SK-N-MC (cell line): ENCODE measurements at regions not wholly inside any gene's neighbourhood (a gene's known extent, or its start where the extent isn't known, plus 50 kb on each side); places are given as distances from the start of the nearest gene placed in this dataset.

ENCODE experiments used
- DNase-seq: peaks from one replicate; pipeline ENCODE4 v3.0.0-alpha.2; 2011; ENCODE audit warnings: low read depth, low spot score
- H3K27ac ChIP-seq: fragments of 200-600 bp; sonication (generic); 2 replicates; pipeline ENCODE4 v1.5.1; 2016; ENCODE audit warnings: mixed run types
- H3K36me3 ChIP-seq: fragments of 200-600 bp; sonication (generic); 2 replicates; pipeline ENCODE4 v1.6.1; 2017; ENCODE audit warnings: antibody characterized with exemption, low read length, mixed read lengths; ENCODE audit not compliant: insufficient read depth
- H3K4me3 ChIP-seq: fragments of 200-600 bp; sonication (generic); 2 replicates; pipeline ENCODE4 v1.5.1; 2016
- H3K9ac ChIP-seq: fragments of 200-600 bp; sonication (generic); 2 replicates; pipeline ENCODE4 v1.8.0; 2017; ENCODE audit warnings: mixed run types, mixed read lengths; ENCODE audit not compliant: insufficient read length
- H3K9me3 ChIP-seq: fragments of 200-600 bp; sonication (generic); 2 replicates; pipeline ENCODE4 v1.6.1; 2017; ENCODE audit warnings: low read depth, mild to moderate bottlenecking, antibody characterized with exemption, low read length, moderate library complexity, mixed read lengths
- EZH2 ChIP-seq: fragments of 200-600 bp; sonication (generic); IDR thresholded peaks from one replicate; pipeline ENCODE4 v1.6.1; 2017; ENCODE audit warnings: antibody characterized with exemption
- FOXP2 ChIP-seq: optimal IDR thresholded peaks from 2 replicates; pipeline ENCODE3; 2011; ENCODE audit warnings: mild to moderate bottlenecking, moderate library complexity; ENCODE audit not compliant: insufficient read depth; ENCODE audit errors: extremely low read length, control extremely low read depth
- POLR2AphosphoS5 ChIP-seq: IDR thresholded peaks from 2 replicates; pipeline ENCODE4 v1.6.1; 2012; ENCODE audit warnings: mild to moderate bottlenecking, low read depth, low read length, borderline replicate concordance

DNA sequence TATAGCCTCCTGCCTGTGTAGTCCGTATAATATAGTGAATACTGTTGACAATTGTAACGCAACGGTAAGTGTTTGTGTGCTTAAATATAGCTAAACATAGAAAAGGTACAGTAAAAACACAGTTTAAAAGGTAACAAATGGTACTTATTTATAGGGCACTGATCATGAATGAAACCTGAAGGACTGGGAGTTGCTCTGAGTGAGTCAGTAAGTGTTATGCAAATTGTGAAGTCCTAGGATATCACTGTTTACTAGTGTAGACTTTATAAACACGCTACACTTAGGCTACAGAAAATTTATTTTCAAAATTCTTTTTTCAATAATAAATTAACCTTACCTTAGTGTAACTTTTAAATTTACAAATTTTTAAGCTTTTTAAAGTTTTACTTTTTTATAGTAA lies 1090.1 kb downstream of the CDH9 start:
- no peak for DNase-seq
- H3K27ac ChIP-seq, result no peak overlapping the region
- no peak overlapping the region for H3K4me3 ChIP-seq
- H3K9ac ChIP-seq, result no peak overlapping the region
- TF ChIP-seq EZH2 (no peak), POLR2AphosphoS5 (no peak), FOXP2 (no peak)
- H3K9me3 ChIP-seq, result no peaks in the 10 kb centered on the region
- no peaks in the 10 kb centered on the region for H3K36me3 ChIP-seq

DNA sequence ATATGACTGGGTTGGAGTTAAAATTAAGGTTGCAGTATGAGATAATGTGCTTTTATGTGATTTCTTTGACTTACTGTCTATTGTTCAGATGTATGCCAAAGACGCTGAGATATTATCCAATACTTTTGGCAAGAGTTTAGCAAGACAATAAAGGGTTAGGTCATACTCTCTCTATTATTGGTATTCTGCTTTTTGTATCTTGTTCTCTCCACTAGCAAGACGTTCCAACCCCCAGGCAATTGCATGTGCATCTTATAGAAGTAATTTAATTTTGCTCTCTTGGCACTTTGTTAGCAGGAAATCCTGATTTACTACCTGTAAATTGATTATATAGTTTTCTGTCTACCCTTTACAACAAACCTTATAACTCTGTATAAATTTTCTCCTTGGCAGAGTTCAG lies 1093.6 kb downstream of the CDH9 start:
- H3K9me3 ChIP-seq, result no peaks in the 10 kb centered on the region
- TF ChIP-seq FOXP2 (no peak), EZH2 (no peak), POLR2AphosphoS5 (no peak)
- H3K4me3 ChIP-seq, result no peak overlapping the region
- no peak overlapping the region for H3K9ac ChIP-seq
- peak; percentile 14 for DNase-seq
- H3K27ac ChIP-seq, result no peak overlapping the region
- no peaks in the 10 kb centered on the region for H3K36me3 ChIP-seq

DNA sequence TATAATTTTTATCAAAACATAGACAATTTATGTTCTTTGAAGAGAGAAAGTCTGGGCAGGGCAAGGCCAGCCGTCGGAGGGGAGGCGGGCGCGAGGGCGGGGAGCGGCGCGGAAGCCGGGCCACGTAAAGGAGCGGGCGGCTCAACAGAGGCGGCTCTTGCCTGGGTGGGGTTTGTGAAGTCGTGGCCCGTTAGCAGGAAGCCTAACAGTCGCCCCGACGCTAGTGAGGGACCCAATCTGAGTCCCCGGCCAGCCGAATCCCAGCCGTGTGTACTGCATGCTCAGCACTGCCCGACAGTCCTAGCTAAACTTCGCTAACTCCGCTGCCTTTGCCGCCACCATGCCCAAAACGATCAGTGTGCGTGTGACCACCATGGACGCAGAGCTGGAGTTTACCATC lies 1129.2 kb downstream of the CDH9 start:
- no peaks in the 10 kb centered on the region for H3K9me3 ChIP-seq
- no peak overlapping the region for H3K9ac ChIP-seq
- no peak for TF ChIP-seq FOXP2
- TF ChIP-seq POLR2AphosphoS5, result no peak
- TF ChIP-seq EZH2, result no peak

DNA sequence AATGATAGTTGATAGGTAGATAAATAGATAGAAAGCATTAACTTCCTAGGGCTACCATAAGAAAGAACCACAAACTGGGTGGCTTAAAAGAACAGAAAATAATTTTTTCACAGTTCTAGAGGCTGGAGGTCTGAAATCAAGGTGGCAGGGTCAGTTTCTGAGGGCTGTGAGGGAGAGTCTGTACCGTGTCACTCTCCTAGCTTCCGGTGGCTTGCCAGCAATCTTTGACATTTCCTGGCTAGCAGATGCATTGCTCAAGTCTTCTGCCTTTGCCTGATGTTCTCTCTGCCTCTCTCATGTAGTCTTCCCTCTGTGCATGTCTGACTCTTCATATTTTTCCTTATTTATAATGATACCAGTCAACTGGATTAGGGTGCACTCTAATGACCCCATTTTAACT lies 1132.7 kb downstream of the CDH9 start:
- no peak overlapping the region for H3K9ac ChIP-seq
- no peak for DNase-seq
- H3K36me3 ChIP-seq, result no peaks in the 10 kb centered on the region
- no peak overlapping the region for H3K4me3 ChIP-seq
- no peaks in the 10 kb centered on the region for H3K9me3 ChIP-seq
- H3K27ac ChIP-seq, result no peak overlapping the region
- TF ChIP-seq FOXP2, result no peak
- TF ChIP-seq EZH2, result no peak
- no peak for TF ChIP-seq POLR2AphosphoS5

More for the DNA sequence above, 1129.2 kb downstream of the CDH9 start:
- no peaks in the 10 kb centered on the region for H3K36me3 ChIP-seq
- H3K27ac ChIP-seq, result no peak overlapping the region
- no peak overlapping the region for H3K4me3 ChIP-seq
- DNase-seq, result no peak

DNA sequence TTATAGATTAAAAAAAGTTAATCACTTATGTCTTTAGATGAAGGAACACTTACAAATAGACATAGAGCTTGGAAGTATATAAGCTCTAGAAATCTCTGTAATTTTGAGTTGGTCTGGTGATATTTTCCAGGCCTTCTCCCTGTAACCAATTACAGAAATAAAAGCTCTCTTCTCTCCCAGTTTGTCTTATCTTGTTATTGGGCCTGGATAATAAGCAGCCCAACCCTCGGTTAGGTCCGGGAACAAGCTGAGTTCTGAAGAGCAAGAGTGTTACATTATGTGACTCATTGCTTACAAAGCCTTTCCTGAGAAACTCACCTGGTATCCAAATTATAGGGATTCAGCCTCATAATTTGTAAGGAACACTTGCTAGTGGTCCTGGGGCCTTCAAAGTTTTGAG lies 1146.2 kb downstream of the CDH9 start:
- no peaks in the 10 kb centered on the region for H3K36me3 ChIP-seq
- H3K9ac ChIP-seq, result no peak overlapping the region
- no peak overlapping the region for H3K27ac ChIP-seq
- no peak for TF ChIP-seq EZH2
- no peak for TF ChIP-seq FOXP2
- no peak for TF ChIP-seq POLR2AphosphoS5
- no peak for DNase-seq
- H3K9me3 ChIP-seq, result no peaks in the 10 kb centered on the region
- H3K4me3 ChIP-seq, result no peak overlapping the region

DNA sequence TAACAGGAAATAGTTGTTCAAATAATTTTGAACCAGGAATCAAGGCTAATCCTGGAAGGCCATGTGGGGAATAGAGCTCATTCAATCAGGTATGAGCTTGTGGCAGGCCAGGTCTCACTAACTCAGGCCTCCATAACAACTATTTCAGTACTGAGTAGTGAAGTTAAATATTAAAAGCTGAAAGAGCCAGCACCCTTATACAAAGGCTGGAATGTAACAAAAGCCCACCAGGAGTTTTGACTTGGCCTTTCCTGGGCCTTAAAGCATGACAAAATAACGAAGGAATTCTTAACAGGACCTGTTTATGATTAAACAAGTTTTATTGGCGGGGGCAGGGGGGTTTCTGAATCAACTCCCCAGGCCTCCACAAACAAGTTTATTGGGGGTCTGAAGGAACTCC lies 1146.7 kb downstream of the CDH9 start:
- TF ChIP-seq FOXP2 (no peak), POLR2AphosphoS5 (no peak), EZH2 (no peak)

DNA sequence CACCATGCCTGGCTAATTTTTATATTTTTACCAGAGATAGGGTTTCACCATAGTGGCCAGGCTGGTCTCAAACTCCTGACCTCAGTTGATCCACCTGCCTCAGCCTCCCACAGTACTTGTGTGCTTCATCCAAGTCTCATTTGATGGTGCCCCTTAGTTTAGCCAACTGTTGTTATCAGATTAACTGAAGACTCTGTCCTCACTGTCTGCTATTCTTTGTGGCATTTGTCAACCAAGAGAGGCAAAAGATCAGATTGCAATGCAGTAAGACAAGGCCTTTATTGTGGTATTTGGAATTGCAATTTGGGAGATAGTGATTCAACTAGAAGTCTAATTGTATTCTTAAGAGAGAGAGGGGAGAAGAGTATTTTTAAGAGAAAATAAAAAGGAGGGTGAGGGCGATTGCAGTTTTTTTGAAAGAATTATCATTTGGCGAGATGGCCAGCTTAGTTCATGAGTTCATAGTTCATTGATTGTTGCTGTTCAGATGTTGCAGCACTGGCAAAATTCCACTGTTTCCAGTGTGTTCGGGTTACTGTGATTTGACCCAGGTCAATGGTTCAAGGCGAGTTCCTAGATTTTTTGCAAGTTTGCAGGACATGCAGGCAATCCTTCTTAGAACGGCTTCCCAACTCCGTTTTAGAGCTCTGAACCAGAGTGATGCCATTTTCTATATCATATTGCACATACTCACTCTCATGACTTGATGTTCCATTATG lies 1156.9 kb downstream of the CDH9 start:
- Histone ChIP-seq H3K36me3 (no peaks in the 10 kb centered on the region), H3K4me3 (no peak overlapping the region), H3K9ac (no peak overlapping the region), H3K9me3 (no peaks in the 10 kb centered on the region), H3K27ac (no peak overlapping the region)
- TF ChIP-seq EZH2 (no peak), FOXP2 (no peak), POLR2AphosphoS5 (no peak)
- no peak for DNase-seq

More for the DNA sequence above, 1146.7 kb downstream of the CDH9 start:
- no peak overlapping the region for H3K4me3 ChIP-seq
- H3K9me3 ChIP-seq, result no peaks in the 10 kb centered on the region
- no peak overlapping the region for H3K9ac ChIP-seq
- no peak for DNase-seq
- H3K36me3 ChIP-seq, result no peaks in the 10 kb centered on the region
- no peak overlapping the region for H3K27ac ChIP-seq

DNA sequence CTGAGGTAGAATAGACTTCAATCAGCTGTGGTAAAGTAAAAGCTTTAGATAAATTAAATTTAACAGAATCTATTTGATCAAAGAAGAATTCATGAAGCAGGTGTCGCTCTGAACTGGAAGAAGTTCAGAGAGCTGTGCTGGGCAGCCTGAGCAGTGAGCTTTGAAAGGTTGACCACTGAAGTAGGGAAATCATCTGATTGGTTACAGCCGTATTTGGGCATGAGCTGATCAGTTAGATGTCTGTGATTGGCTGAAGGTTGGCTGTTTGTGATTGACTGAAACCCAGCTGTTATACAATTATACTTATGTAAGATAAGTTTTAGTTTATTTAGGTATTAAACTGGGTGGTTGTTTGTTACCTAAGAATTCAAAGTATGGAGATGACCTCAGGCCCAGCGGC lies 1174.6 kb downstream of the CDH9 start:
- no peaks in the 10 kb centered on the region for H3K36me3 ChIP-seq

DNA sequence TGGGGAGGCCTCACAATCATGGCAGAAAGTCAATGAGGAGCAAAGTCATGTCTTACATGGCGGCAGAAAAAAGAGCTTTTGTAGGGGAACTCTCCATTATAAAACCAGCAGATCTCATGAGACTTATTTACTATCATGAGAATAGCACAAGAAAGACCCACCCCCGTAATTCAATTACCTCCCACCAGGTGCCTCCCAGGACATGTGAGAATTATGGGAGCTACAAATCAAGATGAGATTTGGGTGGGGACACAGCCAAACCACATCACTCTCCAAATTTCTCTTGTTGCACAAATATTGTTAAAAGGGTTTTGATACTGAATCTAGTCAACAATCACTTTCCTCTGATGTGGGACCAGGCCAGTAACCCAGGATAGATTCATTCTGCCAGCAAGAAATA lies 1176.1 kb downstream of the CDH9 start:
- Histone ChIP-seq H3K9me3 (no peaks in the 10 kb centered on the region), H3K36me3 (no peaks in the 10 kb centered on the region), H3K27ac (no peak overlapping the region), H3K4me3 (no peak overlapping the region), H3K9ac (no peak overlapping the region)
- TF ChIP-seq FOXP2, result no peak
- DNase-seq, result no peak

More for the DNA sequence above, 1174.6 kb downstream of the CDH9 start:
- Histone ChIP-seq H3K9me3 (no peaks in the 10 kb centered on the region), H3K27ac (no peak overlapping the region), H3K9ac (no peak overlapping the region), H3K4me3 (no peak overlapping the region)
- DNase-seq, result no peak
- TF ChIP-seq FOXP2 (no peak), EZH2 (no peak), POLR2AphosphoS5 (no peak)
